GM18502 (cell line): ENCODE measurements at regions not wholly inside any gene's neighbourhood (a gene's known extent, or its start where the extent isn't known, plus 50 kb on each side); places are given as distances from the start of the nearest gene placed in this dataset.
A peak's percentile ranks its signal among the peaks of the same experiment; 100 is the strongest.

Experiments used
- ATAC-seq: cut with Tn5 transposase; IDR thresholded peaks from one replicate; pipeline ENCODE4 v1.9.1; 2021; ENCODE audit warnings: mild to moderate bottlenecking; ENCODE audit not compliant: unreplicated experiment, poor library complexity

DNA sequence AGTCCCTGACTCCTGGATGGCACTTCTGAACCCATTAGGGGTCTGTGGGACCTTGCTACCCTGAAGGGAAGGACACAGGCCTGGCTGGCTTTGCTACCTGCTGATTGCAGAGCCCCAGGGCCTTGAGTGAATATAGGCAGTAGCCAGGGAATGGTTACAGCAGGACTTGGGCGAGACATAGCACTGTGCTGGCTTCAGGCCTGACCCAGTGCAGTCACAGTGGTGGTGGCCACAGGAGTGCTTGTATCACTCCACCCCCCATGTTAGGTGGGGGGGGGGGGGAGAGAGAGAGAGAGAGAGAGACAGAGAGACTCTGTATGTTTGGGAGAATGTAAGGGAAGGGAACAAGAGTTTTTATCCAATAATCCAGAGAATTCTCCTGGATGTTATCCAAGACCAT, 439.3 kb upstream of the ZNF608 start:
- no peak for ATAC-seq

DNA sequence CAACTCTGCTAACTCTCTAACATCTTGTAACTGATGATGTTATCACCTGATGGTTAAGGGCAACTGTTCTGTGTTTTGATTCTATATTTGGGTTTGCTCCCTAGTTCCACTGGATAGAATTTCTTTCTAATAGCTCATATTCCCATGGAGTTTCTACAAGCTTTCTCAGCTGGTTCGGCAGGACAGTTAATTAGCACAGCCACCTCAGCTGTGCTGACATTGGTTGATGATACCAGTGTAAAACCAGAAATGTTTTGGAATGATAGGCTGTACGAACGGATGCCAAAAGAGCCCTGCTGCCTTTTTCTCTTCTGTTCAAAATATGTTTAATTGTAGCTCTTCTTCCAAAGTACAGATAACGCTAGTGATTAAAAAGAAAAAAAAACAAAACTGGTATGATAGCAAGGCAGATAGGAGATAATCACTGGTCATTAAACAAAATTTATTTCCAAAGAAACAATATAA, 440.5 kb upstream of the ZNF608 start:
- no peak for ATAC-seq

DNA sequence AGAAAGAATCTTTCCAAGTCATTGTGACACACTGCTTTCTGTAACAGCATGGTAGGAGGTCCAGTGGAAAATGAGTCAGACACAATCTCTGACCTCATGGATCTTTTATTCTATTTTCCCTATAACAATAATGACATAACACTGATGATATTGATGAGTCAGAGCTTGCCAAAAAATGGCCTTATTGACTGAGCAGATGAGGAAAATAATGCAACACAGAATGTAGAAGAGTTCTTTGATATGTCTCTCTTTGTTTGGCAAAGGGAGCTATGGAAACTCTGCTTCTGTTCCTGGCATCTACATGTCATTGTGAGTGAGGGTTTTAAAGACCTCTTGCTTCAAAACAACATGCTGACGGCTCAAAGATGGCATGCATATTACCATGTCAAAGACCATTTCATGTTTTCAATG, 443.1 kb upstream of the ZNF608 start:
- ATAC-seq, result no peak

DNA sequence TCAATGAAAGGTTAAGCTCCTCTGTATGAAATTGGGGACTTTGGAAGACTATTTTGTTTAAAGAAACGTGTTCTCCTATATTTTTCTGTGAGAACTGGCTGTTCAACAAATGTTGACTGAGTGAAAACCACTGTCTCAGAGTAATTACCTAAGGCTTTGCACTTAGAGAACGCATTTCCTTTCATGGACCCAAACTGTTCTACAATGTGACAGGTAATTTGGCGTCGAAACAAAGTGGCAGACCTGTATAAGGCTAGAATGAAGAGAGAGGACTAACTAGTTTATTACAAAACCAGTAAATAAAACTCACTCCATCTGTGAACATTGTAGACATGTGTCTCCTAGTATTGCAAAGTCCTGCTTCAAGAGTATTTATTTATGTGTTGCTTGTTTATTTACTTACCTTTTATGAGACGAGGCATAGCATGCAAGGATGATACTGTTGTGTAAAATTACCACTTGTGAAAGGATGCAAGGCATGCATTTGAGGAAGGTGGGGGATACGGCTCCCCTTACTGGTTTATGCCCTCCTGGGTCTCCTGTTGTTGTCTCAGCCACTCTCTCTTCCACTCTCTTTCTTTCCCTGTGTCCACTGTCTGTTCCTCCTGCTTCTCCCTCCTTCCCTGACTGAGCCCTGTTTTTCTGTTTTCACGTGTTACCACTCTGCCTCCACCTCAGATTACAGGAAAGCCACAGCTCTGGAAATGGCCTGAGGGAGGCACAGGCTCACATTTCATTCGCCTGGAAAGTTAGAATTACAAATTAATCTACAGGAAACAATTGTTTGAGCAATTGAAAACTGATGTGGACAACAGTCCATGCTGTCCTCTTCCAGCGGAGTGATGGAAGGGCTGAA, 444.0 kb upstream of the ZNF608 start:
- no peak for ATAC-seq

DNA sequence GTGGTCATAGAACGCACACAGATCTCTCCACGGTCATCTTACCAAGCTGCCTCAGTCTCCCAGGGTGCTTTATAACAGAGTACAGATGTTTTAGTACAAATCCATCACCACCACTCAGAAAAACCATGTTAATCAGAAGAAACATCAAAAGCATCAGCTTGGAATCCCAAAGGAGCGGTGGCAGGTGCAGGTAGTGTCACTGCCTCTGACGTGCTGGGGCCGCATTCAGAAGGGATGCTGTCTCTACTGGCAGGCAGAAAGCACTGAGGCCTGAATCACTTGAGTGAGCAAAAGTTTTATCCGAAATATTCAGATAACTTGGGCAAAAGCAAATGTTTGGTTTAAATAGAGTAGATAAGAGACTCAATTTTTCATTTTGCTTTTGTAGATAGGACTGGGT, 448.4 kb upstream of the ZNF608 start:
- no peak for ATAC-seq

DNA sequence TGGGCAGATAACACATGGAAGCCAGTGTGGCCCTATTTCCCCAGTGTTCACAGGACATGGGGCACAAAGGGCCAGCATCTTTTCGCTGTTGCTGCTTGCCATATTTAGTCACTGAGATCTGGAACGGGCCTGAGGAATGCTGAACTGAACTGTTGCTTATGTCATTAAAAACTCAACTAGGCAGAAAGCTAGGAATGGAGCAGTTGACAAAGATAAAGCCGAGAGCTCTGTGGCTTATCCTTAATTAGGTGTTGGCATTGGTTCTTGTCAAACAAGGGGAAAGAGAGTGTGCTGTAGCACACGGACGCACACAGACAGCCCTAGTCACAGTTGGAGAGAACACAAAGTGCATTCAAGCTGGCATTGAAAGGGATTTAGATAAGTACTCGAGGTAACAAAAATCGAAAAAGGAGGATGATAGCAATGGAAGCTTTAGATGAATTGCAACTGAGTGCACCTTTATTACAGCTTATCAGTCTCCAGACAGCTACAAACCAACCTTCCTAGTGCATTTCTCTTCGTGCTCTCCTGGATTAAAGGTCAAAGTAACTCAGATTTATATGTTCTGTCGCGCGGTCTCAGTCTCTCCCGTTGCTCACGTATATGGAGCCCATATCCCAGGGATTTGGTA, 450.2 kb upstream of the ZNF608 start:
- ATAC-seq, result no peak

DNA sequence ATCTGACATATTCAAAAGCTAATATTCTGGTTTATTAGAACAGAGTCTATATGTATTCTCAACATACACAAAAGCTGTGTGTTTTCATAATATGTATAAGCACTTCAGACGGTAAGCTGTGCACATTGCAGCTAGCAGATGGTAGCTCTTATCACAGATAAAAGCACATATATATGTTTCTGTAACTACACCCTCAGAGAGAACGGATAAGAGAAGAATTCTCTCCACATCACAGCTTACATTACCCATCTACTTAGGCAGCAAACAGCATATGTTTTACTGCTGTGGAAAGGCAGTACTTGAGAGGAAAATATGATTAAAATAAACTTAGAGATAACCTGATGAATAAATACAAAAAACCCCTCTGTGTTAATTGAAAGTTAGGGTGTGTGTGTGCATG, 450.9 kb upstream of the ZNF608 start:
- no peak for ATAC-seq

DNA sequence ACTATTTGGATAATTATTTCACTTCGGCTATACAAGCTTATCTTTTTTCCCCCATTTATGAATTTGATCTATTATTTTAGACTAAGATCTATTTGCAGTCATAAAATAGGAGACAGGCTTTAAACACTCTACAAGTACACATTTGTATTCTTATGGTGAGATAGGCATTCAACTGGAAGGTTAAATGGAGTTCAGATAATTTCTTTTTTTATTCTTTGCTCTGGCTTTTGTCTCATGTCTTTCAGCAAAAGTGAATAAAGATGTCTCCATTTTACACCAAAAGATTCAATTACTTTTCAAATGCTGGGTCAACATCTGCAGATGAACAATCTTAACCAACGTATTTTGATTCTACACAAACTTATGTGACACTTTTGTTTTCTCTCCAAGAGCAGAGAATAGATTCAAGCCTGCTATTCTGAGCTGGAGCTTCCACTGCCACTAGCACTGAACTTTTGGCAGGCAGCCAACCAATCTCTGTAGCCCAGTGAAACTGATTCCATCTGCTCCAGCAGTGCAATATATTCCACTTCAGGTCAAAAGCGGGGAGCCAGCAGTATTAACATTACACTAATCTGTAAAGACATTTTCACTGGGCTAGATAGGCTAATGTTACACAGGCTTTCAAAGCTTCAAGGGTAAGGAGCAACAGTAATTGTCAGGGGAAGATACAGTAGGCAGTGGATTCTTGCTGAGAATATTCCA, 452.0 kb upstream of the ZNF608 start:
- ATAC-seq, result no peak

DNA sequence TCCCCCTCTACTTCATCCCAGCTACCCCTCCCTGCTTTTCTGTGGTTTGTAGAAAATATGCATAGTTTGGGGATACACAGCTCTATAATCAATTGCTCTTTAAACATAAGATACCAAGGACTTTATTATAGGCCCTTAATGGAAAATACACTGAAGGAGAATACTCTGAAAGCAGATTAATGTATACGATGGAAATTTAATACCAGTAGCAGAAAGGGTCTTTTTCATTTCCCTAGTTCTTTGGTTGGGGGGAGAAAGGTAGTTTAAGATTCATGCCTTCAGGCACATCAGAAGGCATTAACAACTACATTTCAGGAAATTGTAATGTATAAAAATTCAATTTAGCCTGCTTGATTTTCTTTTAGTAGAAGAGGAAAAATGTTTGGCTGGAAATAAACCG, 452.9 kb upstream of the ZNF608 start:
- ATAC-seq, result no peak

DNA sequence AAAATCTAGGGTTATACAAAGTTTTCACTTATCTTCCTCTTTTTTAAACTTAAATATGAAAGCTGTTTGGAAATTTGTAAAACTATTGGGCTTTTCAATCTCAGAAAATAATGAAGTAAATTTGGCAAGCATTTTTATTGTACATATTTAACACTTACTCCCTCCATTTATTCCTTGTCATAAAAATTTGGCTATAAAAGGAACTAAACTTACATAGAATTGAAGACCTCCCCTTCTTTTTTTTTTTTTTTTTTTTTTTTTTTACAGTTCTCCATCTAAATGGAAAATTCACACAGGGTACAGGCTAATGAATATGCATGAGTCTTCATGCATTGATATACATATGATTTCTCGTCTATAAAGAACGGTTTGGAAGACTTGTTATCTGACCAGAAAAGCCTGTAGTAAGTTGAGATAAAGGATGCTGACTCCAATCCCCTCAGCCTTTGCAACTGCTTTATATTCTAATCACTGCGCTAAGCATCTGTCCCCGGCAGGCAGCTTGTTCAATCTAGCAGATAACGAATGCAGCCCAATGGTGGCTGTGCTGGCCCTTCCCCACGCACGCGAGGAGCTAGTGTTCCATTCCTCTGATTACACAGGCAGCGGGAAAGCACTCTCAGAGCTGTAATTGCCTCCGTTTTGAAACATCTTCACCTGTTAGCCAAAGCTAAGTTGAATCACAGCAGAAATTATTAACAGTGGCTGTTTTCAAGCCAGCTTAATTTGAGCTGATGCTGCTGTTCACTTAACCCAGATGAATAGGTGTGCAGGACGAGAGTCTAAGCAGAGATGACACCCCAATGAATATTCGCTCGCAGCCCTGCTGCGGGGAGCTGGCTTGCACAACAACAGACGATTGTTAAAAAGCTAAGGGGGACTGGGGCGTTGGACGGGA, 453.8 kb upstream of the ZNF608 start:
- ATAC-seq, result peak; percentile 61

DNA sequence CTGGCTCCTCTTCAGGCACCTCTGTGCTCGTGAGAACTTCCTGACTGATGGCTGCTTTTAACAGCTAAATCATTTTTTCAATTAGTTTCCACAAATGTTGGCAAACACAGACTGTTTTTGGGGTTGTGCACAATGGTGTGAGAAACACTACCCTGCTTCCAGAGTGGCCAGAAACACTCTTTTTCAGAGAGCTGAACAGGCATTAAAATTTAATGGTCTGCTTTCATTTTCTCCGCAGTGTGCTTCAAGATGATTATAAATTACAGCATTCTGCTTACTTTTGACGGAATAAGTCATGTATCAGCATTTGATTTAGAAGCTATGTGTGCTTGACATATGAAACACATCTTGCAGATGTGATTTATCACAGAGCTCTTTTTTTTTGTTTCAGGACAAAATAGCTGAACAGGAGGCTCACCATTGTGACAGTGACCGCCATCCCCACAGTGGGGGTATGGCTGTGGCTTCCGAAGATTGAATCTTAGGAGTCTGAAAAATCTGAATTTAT, 454.5 kb upstream of the ZNF608 start:
- ATAC-seq, result no peak

DNA sequence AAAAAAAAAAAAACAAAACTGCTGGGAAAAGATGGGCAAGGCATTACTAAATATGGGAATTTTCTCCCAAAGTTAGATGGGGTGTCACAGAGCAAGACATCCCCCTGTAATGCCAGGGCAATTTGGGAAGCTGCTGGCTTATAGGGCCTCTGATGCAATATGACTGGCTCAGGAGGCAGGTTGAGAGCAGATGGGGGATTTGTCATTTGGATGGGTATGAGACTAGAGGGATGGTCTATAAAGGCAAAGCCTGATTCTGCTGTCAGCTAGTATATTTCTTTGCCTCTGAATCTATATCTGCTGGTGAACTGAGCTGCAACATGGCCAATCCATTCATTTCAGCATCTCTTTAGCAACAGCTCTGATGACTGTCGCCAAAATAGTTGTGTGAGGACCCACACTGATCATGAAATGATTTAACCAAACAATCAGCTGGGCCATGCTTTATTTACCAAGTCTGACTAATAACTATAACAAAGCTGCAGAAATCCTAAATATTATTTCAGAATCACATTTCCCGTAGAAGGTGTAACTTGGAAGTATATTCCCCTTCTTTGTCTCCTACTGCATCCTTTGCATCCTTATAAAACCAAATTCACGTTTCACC, 455.1 kb upstream of the ZNF608 start:
- ATAC-seq, result no peak

DNA sequence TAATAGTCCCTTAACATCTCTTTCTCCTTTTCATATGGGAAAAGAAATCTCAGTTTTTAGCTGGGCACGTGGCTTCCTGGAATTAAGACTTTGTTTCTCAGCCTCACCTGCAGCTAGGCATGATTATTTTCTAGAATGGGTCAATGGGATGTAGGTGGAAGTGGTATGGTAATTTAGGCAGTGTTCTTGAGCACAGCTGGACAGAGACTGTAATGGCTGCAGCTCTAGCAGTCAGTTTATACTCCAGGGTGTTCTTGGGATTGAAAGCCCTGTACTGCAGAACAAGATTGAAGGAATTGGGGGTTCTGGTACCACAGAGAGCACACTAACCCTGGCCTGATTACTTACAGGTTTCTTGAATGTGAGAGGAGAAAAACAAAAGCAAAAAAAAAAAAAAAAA, 455.9 kb upstream of the ZNF608 start:
- no peak for ATAC-seq

DNA sequence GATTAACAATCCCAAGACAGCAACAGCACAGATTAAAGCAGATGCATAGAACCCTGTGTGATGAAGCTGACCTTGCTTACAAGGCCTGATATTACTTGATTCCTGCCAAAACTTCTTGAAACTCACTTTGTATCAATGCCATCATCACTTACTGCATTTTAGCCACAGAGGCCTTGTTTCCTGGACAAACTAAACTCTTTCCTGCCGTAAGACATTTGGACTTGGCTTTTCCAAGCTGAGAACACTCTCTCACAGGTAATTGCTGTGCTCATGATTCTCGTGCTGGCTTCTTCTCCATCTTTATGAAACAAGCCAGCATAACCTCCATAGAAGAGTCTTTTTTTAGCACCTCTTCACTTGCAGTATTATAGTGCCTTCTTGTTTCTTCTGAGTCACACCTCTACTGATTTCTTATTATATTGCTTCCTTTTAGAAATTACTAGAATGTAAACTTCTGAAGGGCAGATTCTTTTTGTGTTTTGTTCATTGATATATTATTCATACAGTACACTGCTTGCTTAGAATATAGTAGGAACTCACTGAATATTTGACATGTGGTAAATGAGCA, 456.5 kb upstream of the ZNF608 start:
- ATAC-seq, result no peak

DNA sequence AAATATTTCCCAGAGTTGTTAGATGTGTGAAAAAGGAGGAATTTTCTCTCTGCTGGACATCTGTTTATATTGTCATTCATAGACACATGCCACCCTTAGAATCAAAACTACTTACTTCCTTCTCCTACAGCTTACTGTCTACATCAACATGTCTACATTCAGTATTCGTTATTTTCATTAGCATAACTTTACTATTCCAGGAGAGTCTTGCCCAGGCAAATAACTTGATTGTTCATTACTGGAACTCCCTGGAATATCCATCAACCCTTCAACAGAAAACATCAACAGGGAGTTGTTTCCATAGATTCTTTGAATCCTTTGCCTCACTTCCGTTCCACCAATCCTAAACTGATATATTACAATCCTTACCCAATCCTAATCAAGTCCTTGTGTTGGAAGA, 457.5 kb upstream of the ZNF608 start:
- ATAC-seq, result no peak

DNA sequence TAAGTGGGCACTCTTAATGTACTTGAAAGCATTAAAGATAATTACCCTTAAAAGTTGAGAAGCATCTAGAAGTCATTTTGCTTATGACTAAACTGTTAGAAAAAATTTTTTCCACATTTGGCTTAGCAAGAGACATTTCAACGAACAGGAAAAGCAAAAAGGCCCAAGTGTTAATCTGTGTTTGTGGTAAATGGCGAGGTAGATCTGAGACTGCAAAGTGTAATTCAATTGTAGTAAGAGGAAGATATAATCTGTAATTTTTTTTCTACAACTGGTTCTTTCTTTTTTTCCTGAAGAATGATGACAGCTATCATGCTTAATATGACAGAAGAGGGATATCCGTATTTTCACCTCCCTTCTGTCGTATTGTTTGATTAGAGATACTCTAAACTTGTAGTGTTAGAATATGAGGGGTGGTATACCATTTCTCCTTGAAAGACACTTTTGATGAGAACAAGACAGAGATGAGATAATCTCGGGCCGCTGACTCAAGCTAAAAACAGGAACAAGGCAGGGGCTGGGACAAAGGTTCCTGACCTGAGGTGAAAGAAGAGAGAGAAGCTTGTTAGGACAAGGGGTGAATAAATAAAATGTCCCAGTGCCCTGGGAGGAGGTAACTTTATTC, 459.3 kb upstream of the ZNF608 start:
- no peak for ATAC-seq

DNA sequence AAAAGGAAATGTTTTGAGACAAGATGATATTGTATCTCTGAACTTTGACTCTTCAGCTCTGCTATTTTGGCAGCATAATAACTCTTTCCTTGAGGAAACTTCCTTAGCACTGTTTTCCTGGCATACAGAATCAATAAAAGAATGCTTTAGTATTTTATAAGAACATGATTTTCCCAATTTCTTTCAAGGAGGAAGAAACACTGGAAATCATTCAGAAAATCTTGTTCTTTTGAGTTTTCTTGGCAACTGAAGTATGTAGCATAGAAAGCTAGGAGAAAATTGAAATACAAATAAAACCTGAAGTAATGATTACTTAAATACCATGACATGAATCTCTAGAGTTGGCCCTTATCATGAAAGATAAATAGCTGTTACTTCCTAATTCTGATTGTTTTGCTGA, 461.4 kb upstream of the ZNF608 start:
- ATAC-seq, result no peak

DNA sequence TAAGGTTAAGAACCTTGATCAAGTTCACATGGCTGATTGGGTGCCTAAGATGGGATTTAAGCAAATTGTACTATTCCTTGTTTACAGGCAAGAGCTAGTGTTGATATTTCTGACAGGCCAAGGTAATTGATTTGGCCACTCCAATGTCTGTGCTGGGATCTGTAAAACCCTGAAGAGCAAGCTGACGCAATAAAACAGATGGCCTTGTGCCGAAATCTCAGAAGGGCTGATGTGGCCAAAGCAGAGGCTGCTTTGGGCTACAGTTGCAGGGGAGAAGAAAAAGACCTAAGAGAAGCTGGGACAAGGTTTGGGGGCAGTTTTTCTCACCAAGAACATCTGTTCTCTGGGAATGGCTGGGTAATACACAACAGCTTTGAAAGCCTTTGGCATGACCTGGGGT, 463.2 kb upstream of the ZNF608 start:
- no peak for ATAC-seq
